K562 (cell line): ENCODE measurements at regions not wholly inside any gene's neighbourhood (a gene's known extent, or its start where the extent isn't known, plus 50 kb on each side); places are given as distances from the start of the nearest gene placed in this dataset.

ENCODE experiments used
- ATAC-seq: fragments of 200-7000 bp; cut with Tn5 transposase; 3 replicates; pipeline ENCODE4 v1.9.1; 2020; ENCODE audit warnings: moderate library complexity
- BruUV-seq: library from RNA; stranded (reverse); fragments of 400-500 nt; replicated peaks from 2 replicates; lab custom pipeline; 2021; lab: Mats Ljungman, UMichigan
- CTCF ChIA-PET: fragments of 300-600 bp; formaldehyde crosslinking; extraction: SDS; loops from one replicate; lab custom pipeline; 2021; ENCODE audit warnings: low intra/inter-chr PET ratio; lab: Yijun Ruan, JAX
- POLR2A ChIA-PET: fragments of 300-600, 350-650 bp; sonication (Branson Sonifier 250); formaldehyde crosslinking; extraction: SDS; loops from one replicate; lab custom pipeline; 2021; ENCODE audit warnings: antibody characterized with exemption, inconsistent platforms; lab: Yijun Ruan, JAX
- DNase-seq, 4 experiments: peaks; one replicate each; pipeline versions ENCODE4 v3.0.0 to v3.0.0-alpha.2; 2011 to 2018; ENCODE audit warnings: low spot score in 3 of 4, mixed read lengths in 3 of 4; ENCODE audit errors: extremely low read depth in 1 of 4
- FAIRE-seq: peaks from 2 replicates; lab custom pipeline; 2011; peaks lifted over from hg19 to GRCh38; lab: Jason Lieb, UNC
- H2AFZ ChIP-seq: 2 replicates; pipeline ENCODE4 v1.6.0; 2011; ENCODE audit warnings: low read depth, low read length, control low read depth, inconsistent platforms
- H3K27ac ChIP-seq: fragments of 200-600 bp; 3 replicates; pipeline ENCODE4 v1.8.0; 2011; ENCODE audit warnings: low read depth, mild to moderate bottlenecking, control low read depth, inconsistent platforms, low read length, moderate library complexity, mixed read lengths; ENCODE audit errors: extremely low read depth
- H3K27me3 ChIP-seq, 2 experiments: fragments of 300-600 bp in 1 of 2; 2 replicates in 1 of 2; 3 replicates in 1 of 2; pipeline versions ENCODE4 v1.6.0 to v1.8.0; 2011; ENCODE audit warnings: inconsistent platforms in 2 of 2, low read length in 2 of 2, mild to moderate bottlenecking in 1 of 2, mixed read lengths in 1 of 2, moderate library complexity in 1 of 2; ENCODE audit not compliant: control insufficient read depth in 2 of 2, insufficient read depth in 2 of 2
- H3K36me3 ChIP-seq: fragments of 300-600 bp; 3 replicates; pipeline ENCODE4 v1.8.0; 2011; ENCODE audit warnings: mild to moderate bottlenecking, low read length, inconsistent platforms; ENCODE audit not compliant: control insufficient read depth, insufficient read depth
- H3K4me1 ChIP-seq, 2 experiments: fragments of 200-600 bp in 1 of 2; replicated peaks in 1 of 2; 2 replicates in 1 of 2; 3 replicates in 1 of 2; pipeline versions ENCODE4 v1.5.1 to v1.8.0; 2011; ENCODE audit warnings: inconsistent platforms in 2 of 2, low read length in 2 of 2, mild to moderate bottlenecking in 1 of 2, mixed read lengths in 1 of 2, moderate library complexity in 1 of 2; ENCODE audit not compliant: control insufficient read depth in 2 of 2, insufficient read depth in 2 of 2
- H3K4me2 ChIP-seq: 2 replicates; pipeline ENCODE4 v1.6.1; 2011; ENCODE audit warnings: low read length, control low read depth, inconsistent platforms, mixed read lengths; ENCODE audit not compliant: insufficient read depth
- H3K4me3 ChIP-seq: fragments of 200-600 bp; sonication (generic), shearing (Covaris generic); 2 replicates; pipeline ENCODE4 v1.5.1; 2016; ENCODE audit warnings: control low read depth, inconsistent platforms
- H3K79me2 ChIP-seq: fragments of 200-600 bp; 3 replicates; pipeline ENCODE4 v1.8.0; 2011; ENCODE audit warnings: low read length, inconsistent platforms; ENCODE audit not compliant: control insufficient read depth, insufficient read depth
- H3K9ac ChIP-seq, 2 experiments: 2 replicates each; pipeline versions ENCODE4 v1.6.0 to v1.6.1; 2011; ENCODE audit warnings: low read depth in 2 of 2, low read length in 2 of 2, control low read depth in 1 of 2, inconsistent platforms in 1 of 2, mild to moderate bottlenecking in 1 of 2, mixed read lengths in 1 of 2; ENCODE audit not compliant: insufficient read depth in 1 of 2
- H3K9me1 ChIP-seq: one replicate; pipeline ENCODE4 v1.6.0; 2011; ENCODE audit warnings: inconsistent platforms, mild to moderate bottlenecking, low read length, moderate library complexity; ENCODE audit not compliant: control insufficient read depth, insufficient read depth
- H3K9me3 ChIP-seq: replicated peaks from 2 replicates; pipeline ENCODE4 v1.5.1; 2011; ENCODE audit warnings: low read depth, low read length, inconsistent platforms; ENCODE audit not compliant: control insufficient read depth, insufficient read depth
- H4K20me1 ChIP-seq: replicated peaks from 2 replicates; pipeline ENCODE4 v1.6.1; 2011; ENCODE audit warnings: low read length, inconsistent platforms, mixed read lengths; ENCODE audit not compliant: control insufficient read depth, insufficient read depth
- ASH1L ChIP-seq: fragments of 450-650 bp; IDR thresholded peaks from 2 replicates; pipeline ENCODE4 v1.6.1; 2018; ENCODE audit warnings: borderline replicate concordance, mild to moderate bottlenecking, low read depth; ENCODE audit not compliant: partially characterized antibody
- BCOR ChIP-seq: fragments of 450-650 bp; IDR thresholded peaks from 2 replicates; pipeline ENCODE4 v1.6.1; 2016
- CBX5 ChIP-seq: IDR thresholded peaks from 2 replicates; pipeline ENCODE4 v1.6.1; 2014; ENCODE audit warnings: low read depth, borderline replicate concordance
- E2F6 ChIP-seq, 2 experiments: IDR thresholded peaks; 2 replicates each; pipeline ENCODE4 v1.6.1; 2011; ENCODE audit warnings: borderline replicate concordance in 1 of 2, control low read depth in 1 of 2, low read depth in 1 of 2, low read length in 1 of 2, mild to moderate bottlenecking in 1 of 2, mixed read lengths in 1 of 2, moderate library complexity in 1 of 2; ENCODE audit not compliant: insufficient read depth in 1 of 2, insufficient read length in 1 of 2, poor library complexity in 1 of 2, severe bottlenecking in 1 of 2; ENCODE audit errors: extremely low read depth in 1 of 2
- EZH2 ChIP-seq: IDR thresholded peaks from 2 replicates; pipeline ENCODE4 v1.6.1; 2012; ENCODE audit warnings: low read depth, mild to moderate bottlenecking, inconsistent platforms, low read length, borderline replicate concordance
- NCOR1 ChIP-seq: fragments of 450-650 bp; IDR thresholded peaks from 2 replicates; pipeline ENCODE4 v1.6.1; 2016; ENCODE audit warnings: mild to moderate bottlenecking, moderate library complexity
- NEUROD1 ChIP-seq: fragments of 150-350 bp; IDR thresholded peaks from 2 replicates; pipeline ENCODE4 v1.6.1; 2014; ENCODE audit warnings: borderline replicate concordance, low read length, low read depth; ENCODE audit not compliant: partially characterized antibody
- SREBF1 ChIP-seq: fragments of 150-350 bp; IDR thresholded peaks from 2 replicates; pipeline ENCODE4 v1.6.1; 2014; ENCODE audit warnings: antibody characterized with exemption, low read depth, low read length, borderline replicate concordance
- TBL1XR1 ChIP-seq, 2 experiments: IDR thresholded peaks; 2 replicates each; pipeline ENCODE4 v1.6.1; 2012; ENCODE audit warnings: improper control_type of control experiment in 2 of 2, low read length in 2 of 2, mild to moderate bottlenecking in 1 of 2
- THAP7 ChIP-seq: fragments of 250-450 bp; sonication (Bioruptor Pico); IDR thresholded peaks from 2 replicates; pipeline ENCODE4 v1.5.0; 2021
- U2AF1 ChIP-seq: fragments of 200-400 bp; formaldehyde crosslinking; optimal IDR thresholded peaks from 2 replicates; pipeline ENCODE3; 2017; ENCODE audit warnings: mild to moderate bottlenecking, low read depth, low read length, moderate library complexity
- WHSC1 ChIP-seq: IDR thresholded peaks from one replicate; pipeline ENCODE4 v1.6.1; 2012; ENCODE audit warnings: low read length, control low read depth, inconsistent platforms
- ZZZ3 ChIP-seq: fragments of 450-650 bp; IDR thresholded peaks from 2 replicates; pipeline ENCODE4 v1.6.1; 2016; ENCODE audit warnings: antibody characterized with exemption, mild to moderate bottlenecking, moderate library complexity
- WGBS: fragments of 100-300 bp; shearing (Covaris generic); methylation state at CpG from one replicate; pipeline ENCODE4 v1.1.6; 2016; ENCODE audit warnings: low coverage, mixed read lengths; ENCODE audit not compliant: insufficient coverage; ENCODE audit errors: missing lambda C conversion rate; 5-methylcytosine and 5-hydroxymethylcytosine counted together
- in situ Hi-C: fragments of 300-500 bp; cut with MboI; formaldehyde crosslinking; loops from 4 replicates; pipeline ENCODE4 v1.15.0; 2018; ENCODE audit warnings: inconsistent platforms, mixed read lengths
- intact Hi-C: fragments of 100-400 bp; cut with micrococcal nuclease; formaldehyde crosslinking; loops from 2 replicates; pipeline ENCODE4 v1.14.2; 2022
- TF ChIP-seq, protein P1 (sequence below): fragments of 250-450 bp; sonication (Bioruptor Pico); IDR thresholded peaks from 2 replicates; pipeline ENCODE4 v1.8.0; 2022; ENCODE audit warnings: moderate library complexity, mild to moderate bottlenecking, inconsistent platforms
- TF ChIP-seq, protein P2 (sequence below): sonication (generic); formaldehyde crosslinking; IDR thresholded peaks from 2 replicates; pipeline ENCODE4 v1.8.0; 2022; ENCODE audit warnings: missing genetic modification reagents, mild to moderate bottlenecking, moderate library complexity, borderline replicate concordance

DNA sequence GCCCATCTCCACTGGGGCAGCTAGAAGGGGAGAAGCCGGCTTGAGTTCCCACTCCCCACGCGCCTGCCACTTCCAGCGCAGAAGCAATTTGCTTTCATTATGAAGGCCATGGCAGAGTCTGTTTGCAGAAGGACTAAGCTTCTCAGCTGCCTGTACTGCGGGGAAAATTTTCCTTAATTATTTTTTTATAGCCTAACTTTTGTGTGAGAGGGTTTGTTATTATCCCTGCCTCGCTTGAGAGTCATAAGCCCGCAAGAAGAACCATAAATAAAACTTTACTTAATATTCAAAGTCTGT lies 56.0 kb upstream of the DLK1 start:
- Histone ChIP-seq H3K79me2 (no peaks in the 10 kb centered on the region), H3K4me2 (no peak overlapping the region), H3K4me1 (peaks cover 46 to 59% of the 10 kb centered on the region in 2 experiments), H2AFZ (no peak overlapping the region), H3K27me3 (no peaks in the 10 kb centered on the region), H3K9ac (no peak overlapping the region), H3K36me3 (no peaks in the 10 kb centered on the region), H3K27ac (no peak overlapping the region), H3K4me3 (no peak overlapping the region), H3K9me1 (no peaks in the 10 kb centered on the region), H4K20me1 (no peaks in the 10 kb centered on the region), H3K9me3 (no peaks in the 10 kb centered on the region)
- DNase-seq (no peak), ATAC-seq (no peak), FAIRE-seq (no peak)
- CTCF ChIA-PET: no interaction called here
- no TSS peak for BruUV-seq
- POLR2A ChIA-PET: interaction anchor here (0.6 kb wide), 1 partner anchor 132 kb away, joined by 3 read pairs; no protein-coding TSS in a partner anchor
- intact Hi-C loops (no loop called here), in situ Hi-C loops (no loop called here)
- 86% methylated on average over 6 of the region's 7 CpGs for WGBS
- TF ChIP-seq WHSC1: no peak
- TF ChIP-seq CBX5: no peak
- TF ChIP-seq SREBF1: no peak
- TF ChIP-seq ZZZ3: no peak
- TF ChIP-seq NEUROD1: no peak
- TF ChIP-seq U2AF1: no peak
- TF ChIP-seq ASH1L: no peak
- TF ChIP-seq, protein P1, sequence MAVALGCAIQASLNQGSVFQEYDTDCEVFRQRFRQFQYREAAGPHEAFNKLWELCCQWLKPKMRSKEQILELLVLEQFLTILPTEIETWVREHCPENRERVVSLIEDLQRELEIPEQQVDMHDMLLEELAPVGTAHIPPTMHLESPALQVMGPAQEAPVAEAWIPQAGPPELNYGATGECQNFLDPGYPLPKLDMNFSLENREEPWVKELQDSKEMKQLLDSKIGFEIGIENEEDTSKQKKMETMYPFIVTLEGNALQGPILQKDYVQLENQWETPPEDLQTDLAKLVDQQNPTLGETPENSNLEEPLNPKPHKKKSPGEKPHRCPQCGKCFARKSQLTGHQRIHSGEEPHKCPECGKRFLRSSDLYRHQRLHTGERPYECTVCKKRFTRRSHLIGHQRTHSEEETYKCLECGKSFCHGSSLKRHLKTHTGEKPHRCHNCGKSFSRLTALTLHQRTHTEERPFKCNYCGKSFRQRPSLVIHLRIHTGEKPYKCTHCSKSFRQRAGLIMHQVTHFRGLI (CRISPR knock-in tag): no peak
- no peak for TF ChIP-seq E2F6 (IDR thresholded peaks at IDR 0.05; ENCODE audit: borderline replicate concordance in 1 of 2, extremely low read depth in 1 of 2, insufficient read depth in 1 of 2, insufficient read length in 1 of 2, low read depth in 1 of 2, low read length in 1 of 2, poor library complexity in 1 of 2, severe bottlenecking in 1 of 2)
- no peak for TF ChIP-seq NCOR1
- no peak for TF ChIP-seq EZH2
- no peak for TF ChIP-seq BCOR
- TF ChIP-seq, protein P2, sequence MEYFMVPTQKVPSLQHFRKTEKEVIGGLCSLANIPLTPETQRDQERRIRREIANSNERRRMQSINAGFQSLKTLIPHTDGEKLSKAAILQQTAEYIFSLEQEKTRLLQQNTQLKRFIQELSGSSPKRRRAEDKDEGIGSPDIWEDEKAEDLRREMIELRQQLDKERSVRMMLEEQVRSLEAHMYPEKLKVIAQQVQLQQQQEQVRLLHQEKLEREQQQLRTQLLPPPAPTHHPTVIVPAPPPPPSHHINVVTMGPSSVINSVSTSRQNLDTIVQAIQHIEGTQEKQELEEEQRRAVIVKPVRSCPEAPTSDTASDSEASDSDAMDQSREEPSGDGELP (CRISPR knock-in tag): no peak
- no peak for TF ChIP-seq TBL1XR1 (IDR thresholded peaks at IDR 0.05; ENCODE audit: low read length in 2 of 2)
- no peak for TF ChIP-seq THAP7
